Erythroblast (primary cell): ENCODE measurements at regions not wholly inside any gene's neighbourhood (a gene's known extent, or its start where the extent isn't known, plus 50 kb on each side); places are given as distances from the start of the nearest gene placed in this dataset.

Experiments
- GATA1 ChIP-seq: IDR thresholded peaks from 2 replicates; pipeline ENCODE4 v1.6.1; 2011; ENCODE audit warnings: low read depth, mild to moderate bottlenecking, control low read depth, low read length, moderate library complexity
- POLR2A ChIP-seq: IDR thresholded peaks from 2 replicates; pipeline ENCODE4 v1.6.1; 2011; ENCODE audit warnings: mild to moderate bottlenecking, low read length

DNA sequence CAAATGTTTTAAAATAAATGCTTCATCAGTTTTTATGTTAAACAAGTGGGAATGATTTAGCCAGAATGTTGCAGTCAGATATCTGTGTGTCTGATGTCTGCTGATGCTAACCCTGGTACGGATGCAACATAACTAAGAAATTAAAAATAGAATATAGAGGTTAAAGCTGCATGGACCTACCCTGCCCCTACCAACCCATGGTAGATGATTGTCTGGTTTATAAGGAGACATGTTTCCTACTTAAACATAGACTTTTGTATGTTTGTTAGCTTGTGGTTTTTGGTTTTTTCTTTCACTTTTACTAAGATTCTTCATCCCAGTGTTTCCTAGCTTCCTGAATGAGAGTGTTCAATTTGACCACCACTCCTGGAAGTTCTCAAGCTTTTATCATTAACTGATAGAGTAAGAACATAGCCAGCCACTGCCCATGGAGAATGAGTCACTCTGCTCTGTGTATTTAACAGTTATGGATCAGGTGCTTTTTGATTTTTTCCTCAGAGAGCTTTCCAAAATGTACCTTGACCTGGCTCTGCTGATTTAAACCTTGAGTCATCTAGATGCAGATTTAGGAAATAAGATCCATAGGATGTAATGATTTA, 70.7 kb upstream of the VEPH1 start:
- TF ChIP-seq POLR2A (no peak), GATA1 (no peak)
